Ascending aorta (tissue), 2 donors: ENCODE measurements at regions not wholly inside any gene's neighbourhood (a gene's known extent, or its start where the extent isn't known, plus 50 kb on each side); places are given as distances from the start of the nearest gene placed in this dataset.

Experiments used
- DNase-seq, 2 donors: peaks; one replicate each; pipeline ENCODE4 v3.0.0-alpha.2; 2019; ENCODE audit warnings: low spot score in 2 of 2
- H3K27ac ChIP-seq, 2 donors: fragments of 200-600 bp; sonication (generic); one replicate each; pipeline ENCODE4 v1.5.1; 2016 to 2017; ENCODE audit warnings: mild to moderate bottlenecking in 1 of 2
- H3K27me3 ChIP-seq: fragments of 200-600 bp; sonication (generic); one replicate; pipeline ENCODE4 v1.5.1; 2017
- H3K36me3 ChIP-seq, 2 donors: fragments of 200-600 bp; sonication (generic); one replicate each; pipeline ENCODE4 v1.5.1; 2016
- H3K4me1 ChIP-seq, 2 donors: fragments of 200-600 bp; sonication (generic); one replicate each; pipeline ENCODE4 v1.5.1; 2016 to 2017; ENCODE audit warnings: mild to moderate bottlenecking in 1 of 2
- H3K4me3 ChIP-seq, 2 donors: fragments of 200-600 bp; sonication (generic); one replicate each; pipeline ENCODE4 v1.5.1; 2016 to 2017; ENCODE audit warnings: mild to moderate bottlenecking in 1 of 2
- H3K9me3 ChIP-seq, 2 donors: fragments of 200-600 bp; sonication (generic); one replicate each; pipeline ENCODE4 v1.5.1; 2016
- CTCF ChIP-seq, 3 experiments: fragments of 200-600 bp in 2 of 3; fragments of 450-650 bp in 1 of 3; sonication (generic) in 2 of 3; IDR thresholded peaks; one replicate each; pipeline ENCODE4 v1.5.1; 2016 to 2019; ENCODE audit warnings: antibody characterized with exemption in 3 of 3, mild to moderate bottlenecking in 1 of 3, moderate library complexity in 1 of 3
- intact Hi-C: fragments of 100-400 bp; cut with DNase I; formaldehyde crosslinking; loops from one replicate; pipeline ENCODE4 v1.15.1; 2023

- Histone ChIP-seq H3K27me3 (no peaks in the 10 kb centered on the region), H3K27ac (no peak overlapping the region), H3K36me3 (no peaks in the 10 kb centered on the region), H3K9me3 (no peaks in the 10 kb centered on the region), H3K4me1 (no peaks in the 10 kb centered on the region), H3K4me3 (no peak overlapping the region)
- no peak for TF ChIP-seq CTCF (IDR thresholded peaks at IDR 0.05)
- intact Hi-C loops, result no loop called here
- no peak for DNase-seq
Measured at GRCh38 chr16:51393381-51394005, 242.4 kb upstream of the SALL1 start.

- Histone ChIP-seq H3K27ac (no peak overlapping the region), H3K36me3 (no peaks in the 10 kb centered on the region), H3K27me3 (no peaks in the 10 kb centered on the region), H3K4me1 (no peaks in the 10 kb centered on the region), H3K9me3 (no peaks in the 10 kb centered on the region), H3K4me3 (no peak overlapping the region)
- intact Hi-C loops, result no loop called here
- DNase-seq, result no peak
- TF ChIP-seq CTCF (IDR thresholded peaks at IDR 0.05), result no peak
Measured at GRCh38 chr16:51392521-51393187, 241.6 kb upstream of the SALL1 start.

- Histone ChIP-seq H3K27me3 (no peaks in the 10 kb centered on the region), H3K36me3 (no peaks in the 10 kb centered on the region), H3K9me3 (no peaks in the 10 kb centered on the region), H3K4me3 (no peak overlapping the region), H3K27ac (no peak overlapping the region), H3K4me1 (no peaks in the 10 kb centered on the region)
- no peak for DNase-seq
- intact Hi-C loops, result no loop called here
- TF ChIP-seq CTCF (IDR thresholded peaks at IDR 0.05), result no peak
Measured at GRCh38 chr16:51391798-51392511, 240.9 kb upstream of the SALL1 start.

GRCh38 chr16:51390877-51391276 lies 239.8 kb upstream of the SALL1 start:
- H3K4me1 ChIP-seq, result no peaks in the 10 kb centered on the region
- no peak overlapping the region for H3K27ac ChIP-seq
- no peaks in the 10 kb centered on the region for H3K36me3 ChIP-seq
- no peak for TF ChIP-seq CTCF (IDR thresholded peaks at IDR 0.05)
- H3K4me3 ChIP-seq, result no peak overlapping the region
- H3K27me3 ChIP-seq, result no peaks in the 10 kb centered on the region
- H3K9me3 ChIP-seq, result no peaks in the 10 kb centered on the region
- no peak for DNase-seq
- intact Hi-C loops, result no loop called here

- no peaks in the 10 kb centered on the region for H3K4me1 ChIP-seq
- no peaks in the 10 kb centered on the region for H3K36me3 ChIP-seq
- no peaks in the 10 kb centered on the region for H3K9me3 ChIP-seq
- H3K27ac ChIP-seq, result no peak overlapping the region
- no peak for TF ChIP-seq CTCF (IDR thresholded peaks at IDR 0.05)
- intact Hi-C loops, result no loop called here
- DNase-seq, result no peak
- H3K4me3 ChIP-seq, result no peak overlapping the region
- H3K27me3 ChIP-seq, result no peaks in the 10 kb centered on the region
Measured at GRCh38 chr16:51389881-51390280, 238.8 kb upstream of the SALL1 start.
